ENCODE measurements at regions not wholly inside any gene's neighbourhood (a gene's known extent, or its start where the extent isn't known, plus 50 kb on each side); places are given as distances from the start of the nearest gene placed in this dataset.

- TF ChIP-seq EZH2phosphoT487 (IDR thresholded peaks at IDR 0.05), result no peak
- no peak for TF ChIP-seq EZH2 (IDR thresholded peaks at IDR 0.05)
- no peak for TF ChIP-seq CTCF (IDR thresholded peaks at IDR 0.05)
Observed at GRCh38 chr5:116897291-116897690, 322.7 kb upstream of the SEMA6A start.

All from neural progenitor cell (in vitro differentiated cells).